Endothelial cell (in vitro differentiated cells): ENCODE measurements at regions not wholly inside any gene's neighbourhood (a gene's known extent, or its start where the extent isn't known, plus 50 kb on each side); places are given as distances from the start of the nearest gene placed in this dataset.

Experiments used
- DNase-seq: peaks from one replicate; pipeline ENCODE4 v3.0.0; 2021; ENCODE audit warnings: low spot score
- H3K27ac Mint-ChIP-seq: one replicate; pipeline ENCODE4 v1.8.0; 2021; ENCODE audit warnings: mixed read lengths, inconsistent platforms; ENCODE audit not compliant: unreplicated experiment
- H3K27me3 Mint-ChIP-seq: one replicate; pipeline ENCODE4 v1.8.0; 2021; ENCODE audit warnings: mild to moderate bottlenecking, moderate library complexity, mixed read lengths, inconsistent platforms; ENCODE audit not compliant: unreplicated experiment
- H3K36me3 Mint-ChIP-seq: one replicate; pipeline ENCODE4 v1.8.0; 2021; ENCODE audit warnings: mild to moderate bottlenecking, low read depth, mixed read lengths, inconsistent platforms; ENCODE audit not compliant: unreplicated experiment
- H3K4me1 Mint-ChIP-seq: one replicate; pipeline ENCODE4 v1.8.0; 2021; ENCODE audit warnings: mild to moderate bottlenecking, mixed read lengths, inconsistent platforms; ENCODE audit not compliant: unreplicated experiment
- H3K4me3 Mint-ChIP-seq: one replicate; pipeline ENCODE4 v1.8.0; 2021; ENCODE audit warnings: mild to moderate bottlenecking, mixed read lengths, inconsistent platforms; ENCODE audit not compliant: unreplicated experiment
- H3K9me3 Mint-ChIP-seq: one replicate; pipeline ENCODE4 v1.8.0; 2021; ENCODE audit warnings: mixed read lengths, inconsistent platforms; ENCODE audit not compliant: unreplicated experiment
- TF ChIP-seq, protein P1 (sequence below): fragments of 200-600 bp; sonication (generic); IDR thresholded peaks from one replicate; pipeline ENCODE4 v1.5.0; 2021; ENCODE audit warnings: antibody characterized with exemption; ENCODE audit not compliant: unreplicated experiment

GRCh38 chr3:148540266-148540665 is 157.4 kb upstream of the AGTR1 start:
- no peaks in the 10 kb centered on the region for H3K36me3 Mint-ChIP-seq
- no peak overlapping the region for H3K27ac Mint-ChIP-seq
- no peak for DNase-seq
- TF ChIP-seq, protein P1, sequence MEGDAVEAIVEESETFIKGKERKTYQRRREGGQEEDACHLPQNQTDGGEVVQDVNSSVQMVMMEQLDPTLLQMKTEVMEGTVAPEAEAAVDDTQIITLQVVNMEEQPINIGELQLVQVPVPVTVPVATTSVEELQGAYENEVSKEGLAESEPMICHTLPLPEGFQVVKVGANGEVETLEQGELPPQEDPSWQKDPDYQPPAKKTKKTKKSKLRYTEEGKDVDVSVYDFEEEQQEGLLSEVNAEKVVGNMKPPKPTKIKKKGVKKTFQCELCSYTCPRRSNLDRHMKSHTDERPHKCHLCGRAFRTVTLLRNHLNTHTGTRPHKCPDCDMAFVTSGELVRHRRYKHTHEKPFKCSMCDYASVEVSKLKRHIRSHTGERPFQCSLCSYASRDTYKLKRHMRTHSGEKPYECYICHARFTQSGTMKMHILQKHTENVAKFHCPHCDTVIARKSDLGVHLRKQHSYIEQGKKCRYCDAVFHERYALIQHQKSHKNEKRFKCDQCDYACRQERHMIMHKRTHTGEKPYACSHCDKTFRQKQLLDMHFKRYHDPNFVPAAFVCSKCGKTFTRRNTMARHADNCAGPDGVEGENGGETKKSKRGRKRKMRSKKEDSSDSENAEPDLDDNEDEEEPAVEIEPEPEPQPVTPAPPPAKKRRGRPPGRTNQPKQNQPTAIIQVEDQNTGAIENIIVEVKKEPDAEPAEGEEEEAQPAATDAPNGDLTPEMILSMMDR: no peak
- no peaks in the 10 kb centered on the region for H3K9me3 Mint-ChIP-seq
- H3K4me1 Mint-ChIP-seq: no peaks in the 10 kb centered on the region
- no peak overlapping the region for H3K4me3 Mint-ChIP-seq
- H3K27me3 Mint-ChIP-seq: peaks cover under 1% of the 10 kb centered on the region

DNA sequence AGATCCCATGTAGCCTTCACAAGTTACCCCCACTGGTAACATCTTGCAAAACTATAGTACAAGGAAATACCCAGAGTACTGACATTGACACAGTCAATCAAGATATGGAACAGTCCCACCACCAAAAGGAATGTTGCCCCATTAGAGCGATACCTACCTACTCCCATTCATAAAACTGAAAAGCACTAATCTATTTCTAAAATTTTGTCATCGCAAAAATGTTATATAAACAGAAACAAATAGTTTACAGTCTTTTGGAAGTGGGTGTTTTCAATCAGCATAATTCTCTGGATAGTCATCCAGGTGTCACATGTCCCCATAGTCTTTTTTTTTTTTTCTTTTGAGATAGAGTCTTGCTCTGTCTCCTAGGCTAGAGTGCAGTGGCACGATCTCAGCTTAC is 156.9 kb upstream of the AGTR1 start:
- no peak overlapping the region for H3K27ac Mint-ChIP-seq
- H3K4me3 Mint-ChIP-seq: no peak overlapping the region
- H3K27me3 Mint-ChIP-seq: no peaks in the 10 kb centered on the region
- DNase-seq: no peak
- no peaks in the 10 kb centered on the region for H3K4me1 Mint-ChIP-seq
- no peaks in the 10 kb centered on the region for H3K36me3 Mint-ChIP-seq
- TF ChIP-seq, protein P1: no peak
- H3K9me3 Mint-ChIP-seq: no peaks in the 10 kb centered on the region

- Mint-ChIP-seq H3K36me3 (no peaks in the 10 kb centered on the region), H3K4me1 (no peaks in the 10 kb centered on the region), H3K27me3 (no peaks in the 10 kb centered on the region), H3K9me3 (no peaks in the 10 kb centered on the region), H3K27ac (no peak overlapping the region), H3K4me3 (no peak overlapping the region)
- DNase-seq: no peak
- TF ChIP-seq, protein P1: no peak
Measured at GRCh38 chr3:148546959-148547358, 150.7 kb upstream of the AGTR1 start.

DNA sequence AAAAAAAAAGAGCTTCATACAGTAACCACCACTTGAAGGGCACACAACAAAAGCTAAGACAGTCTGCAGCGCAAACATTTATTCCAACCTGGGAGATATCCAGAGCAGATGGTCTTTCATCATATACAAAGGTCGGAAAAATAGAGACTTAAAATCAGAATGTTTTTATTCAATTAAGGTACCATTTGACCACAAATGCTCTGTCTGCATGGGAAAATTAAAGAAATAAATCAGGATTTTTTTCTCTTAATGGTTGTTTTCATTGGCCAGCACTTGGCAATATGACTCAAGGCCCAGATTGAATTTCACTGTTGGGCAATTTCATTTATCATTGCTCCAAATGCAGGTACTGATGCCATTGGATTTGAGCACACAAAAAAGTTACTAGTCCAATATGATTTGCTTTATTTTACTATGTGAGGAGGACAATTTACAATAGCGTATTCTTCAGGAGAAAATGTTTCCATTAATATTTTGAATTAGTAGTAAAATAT is 145.9 kb upstream of the AGTR1 start:
- no peak overlapping the region for H3K4me3 Mint-ChIP-seq
- no peaks in the 10 kb centered on the region for H3K36me3 Mint-ChIP-seq
- no peak overlapping the region for H3K27ac Mint-ChIP-seq
- no peaks in the 10 kb centered on the region for H3K4me1 Mint-ChIP-seq
- no peak for DNase-seq
- H3K9me3 Mint-ChIP-seq: no peaks in the 10 kb centered on the region
- TF ChIP-seq, protein P1: no peak
- no peaks in the 10 kb centered on the region for H3K27me3 Mint-ChIP-seq

DNA sequence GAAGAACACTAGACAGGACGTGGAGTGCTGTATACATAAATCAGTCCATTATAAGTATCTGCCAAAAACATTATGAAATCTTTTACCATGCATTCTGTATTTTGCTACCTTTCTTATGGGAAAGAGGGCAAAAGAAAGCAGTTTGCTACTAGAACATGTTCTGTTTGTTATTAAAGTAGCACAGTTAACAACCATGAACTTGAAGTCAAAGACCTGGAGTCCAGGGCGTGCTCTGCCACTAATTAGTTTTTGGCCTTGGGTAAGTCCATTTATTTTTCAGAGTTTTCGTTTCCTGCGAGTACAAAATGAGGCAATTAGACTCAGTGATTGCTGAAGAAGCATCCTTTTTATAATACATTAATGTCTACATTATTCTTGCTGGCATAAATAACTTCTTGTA is 143.3 kb upstream of the AGTR1 start:
- H3K27me3 Mint-ChIP-seq: no peaks in the 10 kb centered on the region
- no peak for DNase-seq
- H3K4me3 Mint-ChIP-seq: no peak overlapping the region
- H3K9me3 Mint-ChIP-seq: no peaks in the 10 kb centered on the region
- H3K36me3 Mint-ChIP-seq: no peaks in the 10 kb centered on the region
- TF ChIP-seq, protein P1: no peak
- H3K27ac Mint-ChIP-seq: no peak overlapping the region
- H3K4me1 Mint-ChIP-seq: no peaks in the 10 kb centered on the region
